GM21423 (cell line): ENCODE measurements at regions not wholly inside any gene's neighbourhood (a gene's known extent, or its start where the extent isn't known, plus 50 kb on each side); places are given as distances from the start of the nearest gene placed in this dataset.

ENCODE experiments used
- ATAC-seq: cut with Tn5 transposase; IDR thresholded peaks from one replicate; pipeline ENCODE4 v1.9.1; 2021; ENCODE audit warnings: mild to moderate bottlenecking, moderate library complexity; ENCODE audit not compliant: unreplicated experiment

GRCh38 chr1:4010814-4011605 is 110.9 kb upstream of the C1orf174 start:
- no peak for ATAC-seq

DNA sequence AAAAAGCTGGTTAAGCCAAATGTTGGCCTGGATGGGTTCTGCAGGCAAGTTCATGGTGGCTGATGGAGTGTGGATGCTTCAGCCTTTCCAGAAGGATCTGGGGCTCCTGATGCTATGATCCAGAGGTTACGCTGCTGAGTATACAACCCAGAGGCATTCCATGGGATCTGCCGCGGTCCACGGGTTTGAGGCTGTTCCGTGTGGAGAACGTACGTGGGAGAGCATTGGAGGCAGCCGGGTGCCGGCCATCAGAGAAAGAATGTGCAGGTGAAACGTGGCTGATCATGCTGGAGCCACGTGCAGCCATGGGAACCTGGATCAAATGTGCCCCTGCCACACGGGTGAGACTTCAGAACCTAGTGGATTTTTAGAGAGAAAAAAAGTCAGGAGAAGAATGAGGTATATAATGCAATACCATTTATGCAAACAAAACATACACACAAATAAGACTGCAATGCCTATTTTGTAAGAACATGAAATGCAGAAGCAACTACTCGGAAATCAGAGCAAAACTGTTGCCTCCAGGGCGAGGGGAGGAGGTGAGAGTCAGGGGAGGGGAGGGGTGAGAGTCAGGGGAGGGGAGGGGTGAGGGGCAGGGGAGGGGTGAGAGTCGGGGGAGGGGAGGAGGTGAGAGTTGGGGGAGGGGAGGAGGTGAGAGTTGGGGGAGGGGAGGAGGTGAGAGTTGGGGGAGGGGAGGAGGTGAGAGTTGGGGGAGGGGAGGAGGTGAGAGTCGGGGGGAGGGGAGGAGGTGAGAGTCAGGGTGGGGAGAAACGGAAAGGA is 116.5 kb upstream of the C1orf174 start:
- ATAC-seq: no peak

DNA sequence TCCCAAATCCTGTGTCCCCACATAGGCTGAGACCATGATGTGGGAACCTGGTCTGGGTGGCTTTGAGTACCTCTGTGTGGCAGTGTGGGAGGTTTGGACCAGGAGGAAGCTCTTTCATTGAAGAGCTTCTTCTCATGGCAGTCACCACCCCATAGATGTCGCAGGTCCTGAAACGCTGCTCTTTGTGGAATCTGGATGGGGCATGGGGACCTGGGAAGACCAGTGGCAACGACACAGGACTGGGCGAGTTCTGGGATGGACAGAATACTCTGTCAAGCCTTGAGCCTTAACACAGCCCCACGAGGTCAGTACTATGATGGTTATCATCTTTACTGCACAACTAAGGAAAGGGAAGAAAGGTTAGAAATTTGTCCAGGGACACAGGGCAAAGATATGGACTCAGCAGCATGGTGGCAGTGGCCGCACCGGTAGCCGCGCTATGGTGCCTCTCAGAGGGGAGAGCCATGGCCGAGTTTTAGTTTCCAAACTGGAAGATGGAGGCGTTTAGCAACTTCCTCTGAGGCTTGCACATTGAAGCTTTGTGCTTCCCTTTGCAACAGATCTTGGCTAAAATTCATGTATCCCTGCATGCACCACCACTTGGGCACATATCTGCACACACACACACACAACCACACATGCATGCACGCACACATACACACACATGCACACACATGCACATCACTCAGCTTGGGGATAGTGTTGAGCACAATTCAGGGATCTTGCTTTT is 117.7 kb upstream of the C1orf174 start:
- no peak for ATAC-seq

GRCh38 chr1:4018466-4019146 is 118.5 kb upstream of the C1orf174 start:
- no peak for ATAC-seq

DNA sequence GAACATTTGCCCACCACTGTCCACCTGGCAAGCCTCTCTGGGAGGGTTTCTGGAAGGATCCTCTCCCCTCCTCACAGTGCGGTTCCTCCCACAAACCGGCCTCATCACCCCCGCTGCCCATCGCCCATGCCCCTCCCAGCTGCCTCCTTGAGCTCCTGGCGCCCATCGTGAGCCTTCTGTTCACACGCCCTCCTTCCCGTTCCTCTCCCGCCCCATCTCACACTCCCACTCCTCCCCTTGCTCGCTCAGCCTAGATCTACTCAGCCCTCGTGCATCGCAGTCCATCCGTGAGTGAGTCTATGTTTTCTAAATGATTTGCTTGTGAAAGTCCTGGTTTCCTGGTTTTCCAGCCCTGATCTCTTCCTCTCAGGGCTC is 119.1 kb upstream of the C1orf174 start:
- no peak for ATAC-seq

DNA sequence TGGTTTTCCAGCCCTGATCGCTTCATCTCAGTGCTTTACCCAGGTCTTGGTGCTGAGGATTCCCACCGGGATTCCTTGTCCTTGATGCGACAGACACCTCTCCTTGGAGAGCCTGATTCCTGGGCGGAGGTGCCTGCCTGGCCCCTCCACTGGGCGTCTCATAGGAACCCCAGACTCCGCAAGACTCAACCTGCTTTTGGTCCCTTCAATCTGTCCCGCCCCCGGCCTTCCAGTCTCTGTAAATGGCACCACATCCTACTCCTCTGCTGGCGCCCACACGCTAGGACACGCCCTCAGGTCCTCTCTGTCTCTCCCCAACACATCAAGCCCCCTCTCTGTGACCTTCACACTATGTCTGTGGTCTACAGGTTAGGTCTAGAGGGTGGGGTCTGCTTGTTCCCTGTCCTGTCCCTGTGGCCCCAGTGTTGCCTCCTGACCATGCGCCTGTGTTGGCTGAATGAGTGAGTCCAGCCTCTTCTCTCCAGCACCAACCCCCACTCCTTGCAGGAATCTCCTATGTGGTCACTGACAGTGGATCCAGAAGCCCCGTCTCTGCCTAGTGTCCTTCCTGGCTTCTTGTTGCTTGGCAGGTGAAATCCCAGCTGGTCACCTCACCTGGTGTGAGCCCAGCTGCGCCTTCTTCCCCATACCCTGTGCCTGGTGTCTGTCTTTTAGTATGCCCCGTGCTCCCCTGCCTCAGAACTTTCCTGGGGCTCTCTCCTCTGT is 119.7 kb upstream of the C1orf174 start:
- no peak for ATAC-seq

GRCh38 chr1:4020449-4020848 is 120.4 kb upstream of the C1orf174 start:
- ATAC-seq: no peak

DNA sequence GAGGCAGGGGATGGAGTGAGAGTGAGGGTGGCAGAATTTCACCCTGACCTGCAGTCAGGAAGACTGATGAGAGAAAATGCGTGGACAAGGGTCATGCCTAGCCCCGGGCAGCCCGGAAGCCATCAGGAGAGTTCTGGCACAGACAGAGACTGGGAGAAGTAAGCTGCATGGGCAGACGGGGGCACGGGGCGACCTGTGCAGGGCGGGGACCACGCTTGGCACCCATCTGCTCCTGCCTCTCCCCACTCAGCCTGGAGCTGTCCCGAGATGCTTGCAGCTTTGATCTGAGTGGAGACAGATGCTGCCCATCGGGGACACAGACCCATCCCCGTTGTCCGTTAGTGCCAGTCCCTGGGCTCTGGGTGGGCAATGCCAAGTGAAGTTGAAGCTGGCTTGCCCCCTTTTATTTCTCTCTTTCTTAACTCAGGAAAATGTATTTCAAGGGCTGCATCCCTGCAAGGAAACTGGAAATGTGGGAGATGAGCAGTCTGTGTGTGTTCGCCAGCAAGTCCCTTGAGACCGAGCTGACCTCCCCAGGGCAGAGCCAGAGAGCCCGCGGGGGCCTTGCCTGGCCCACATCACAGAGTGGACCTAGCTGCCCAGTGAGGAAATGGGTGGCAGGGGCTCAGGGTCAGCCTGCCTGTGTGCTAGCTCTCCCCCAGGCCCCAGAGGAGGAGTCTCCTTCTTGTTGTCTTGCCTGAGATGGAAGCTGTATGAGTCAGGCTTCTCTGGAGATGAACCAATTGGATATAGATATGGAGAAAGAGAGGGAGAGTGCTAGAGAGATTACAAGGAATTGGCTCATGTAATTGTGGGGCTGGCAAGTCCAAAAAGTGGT is 121.3 kb upstream of the C1orf174 start:
- no peak for ATAC-seq

DNA sequence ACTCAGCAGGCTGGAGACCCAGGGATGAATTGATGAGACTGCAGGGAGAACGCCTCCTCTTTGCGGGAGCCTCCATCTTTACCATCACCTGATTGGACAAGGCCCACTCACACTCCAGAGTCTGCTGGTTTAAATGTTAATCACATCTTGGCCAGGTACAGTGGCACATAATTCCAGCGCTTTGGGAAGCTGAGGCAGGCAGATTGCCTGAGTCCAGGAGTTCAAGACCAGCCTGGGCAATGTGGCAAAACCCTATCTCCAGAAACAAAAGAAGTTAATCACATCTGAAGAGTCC is 121.8 kb upstream of the C1orf174 start:
- ATAC-seq: no peak

DNA sequence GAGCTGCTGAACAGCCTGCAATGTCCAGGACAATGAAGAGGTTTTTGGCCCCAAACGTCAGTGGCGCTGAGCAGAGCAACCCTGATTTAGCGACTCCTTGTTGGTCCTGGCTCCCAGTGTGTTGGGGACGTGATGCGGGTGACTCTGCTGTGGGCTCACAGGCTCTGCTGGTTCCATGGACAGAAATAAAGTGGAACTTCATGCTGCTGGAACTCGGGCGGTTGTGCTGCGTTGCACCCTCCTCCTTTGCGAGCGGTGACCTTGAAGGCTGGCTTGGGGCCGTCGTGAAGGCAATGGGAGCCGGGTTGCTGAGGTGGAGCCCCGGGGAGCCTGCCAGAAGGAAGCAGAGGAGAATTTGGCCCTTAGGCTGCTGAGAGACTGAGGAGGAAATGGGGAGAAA is 122.6 kb upstream of the C1orf174 start:
- ATAC-seq: no peak

- ATAC-seq: no peak
Observed at GRCh38 chr1:4023678-4024077, 123.6 kb upstream of the C1orf174 start.

DNA sequence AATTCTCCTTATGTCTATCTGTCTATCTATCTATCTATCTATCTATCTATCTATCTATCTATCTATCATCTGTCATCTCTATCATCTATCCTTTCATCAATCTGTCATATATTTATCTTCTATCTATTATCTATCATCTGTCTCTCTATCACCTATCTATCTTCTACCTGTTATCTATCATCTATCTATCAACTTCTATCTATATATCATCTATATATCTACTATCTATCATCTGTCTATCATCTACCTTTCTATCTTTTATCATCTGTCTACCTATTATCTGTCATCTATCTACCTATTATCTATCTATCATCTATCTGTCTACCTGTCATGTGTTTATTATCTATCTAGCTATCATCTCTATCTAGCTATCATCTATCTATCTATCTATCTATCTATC is 124.7 kb upstream of the C1orf174 start:
- no peak for ATAC-seq

- no peak for ATAC-seq
Observed at GRCh38 chr1:4025752-4026151, 125.7 kb upstream of the C1orf174 start.

GRCh38 chr1:4027008-4027407 is 126.9 kb upstream of the C1orf174 start:
- no peak for ATAC-seq

DNA sequence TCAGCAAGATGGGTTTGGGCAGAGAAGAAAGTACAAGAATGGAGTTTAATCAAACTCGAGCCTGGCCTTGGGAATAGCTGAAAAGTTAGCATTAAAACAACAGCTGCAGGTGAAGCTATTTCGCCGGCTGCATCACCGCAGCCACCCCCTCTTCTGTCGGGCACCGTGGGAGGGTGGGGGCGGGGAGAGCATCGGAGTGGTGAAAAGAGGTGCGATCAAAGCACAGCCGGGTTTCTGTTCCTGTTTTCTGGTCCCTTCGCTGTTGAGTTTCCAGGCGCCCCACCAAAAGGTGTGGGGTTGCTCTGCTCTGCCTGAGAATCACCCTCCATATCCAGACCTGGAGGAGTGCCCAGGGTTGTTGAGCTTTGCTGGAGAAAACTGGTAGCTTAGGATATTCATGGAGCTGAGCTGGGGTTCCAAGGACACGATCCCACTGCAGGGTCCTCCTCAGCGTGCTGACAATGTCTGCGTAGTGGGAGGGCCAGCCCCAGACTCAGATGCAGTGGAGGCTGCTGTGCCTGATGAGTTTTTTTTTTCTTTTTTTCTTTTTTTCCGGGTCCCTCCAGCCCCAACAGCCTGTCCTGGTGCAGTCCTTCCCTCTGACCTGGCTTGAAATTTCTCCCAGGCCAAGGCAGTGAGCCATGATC is 127.5 kb upstream of the C1orf174 start:
- no peak for ATAC-seq

GRCh38 chr1:4028139-4028501 is 128.0 kb upstream of the C1orf174 start:
- ATAC-seq: no peak

DNA sequence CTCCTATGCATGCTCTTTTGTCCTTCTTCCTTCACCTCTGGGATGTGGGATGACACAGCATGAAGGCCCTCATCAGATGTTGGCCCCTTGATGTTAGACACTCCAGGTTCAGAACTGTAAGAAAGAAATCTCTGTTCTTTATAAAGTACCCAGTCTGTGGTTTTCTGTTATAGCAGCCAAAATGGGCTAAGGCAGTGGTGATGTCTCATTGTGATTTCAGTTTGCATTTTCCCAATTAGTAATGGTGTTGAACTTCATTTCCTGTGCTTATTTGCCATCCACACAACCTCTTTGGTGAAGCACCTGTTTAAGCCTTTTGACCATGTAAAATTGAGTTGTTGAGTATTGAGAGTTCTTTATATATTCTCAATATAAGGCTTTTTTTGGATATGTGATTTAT is 129.3 kb upstream of the C1orf174 start:
- no peak for ATAC-seq

DNA sequence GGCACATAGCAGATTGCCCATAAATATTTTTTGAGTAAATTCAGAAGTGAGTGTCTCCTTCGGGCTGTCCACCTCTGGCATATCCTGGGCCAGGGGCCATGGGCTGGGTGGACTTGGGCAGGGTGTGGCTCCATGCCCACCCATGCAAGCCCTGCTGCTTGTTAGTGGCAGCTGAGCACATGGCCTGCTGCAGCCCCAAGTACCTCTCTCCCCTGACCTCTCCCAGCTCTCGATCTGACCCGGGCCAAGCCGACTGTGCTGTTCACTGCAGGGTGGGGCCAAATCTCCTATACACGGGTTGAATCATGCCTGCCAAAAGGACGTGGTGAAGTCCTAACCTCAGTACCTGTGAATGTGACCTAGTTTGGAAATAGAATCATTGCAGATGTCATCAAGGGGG is 132.5 kb upstream of the C1orf174 start:
- ATAC-seq: no peak

GRCh38 chr1:4033129-4033676 is 133.1 kb upstream of the C1orf174 start:
- no peak for ATAC-seq
